WI38 (cell line): ENCODE measurements at regions not wholly inside any gene's neighbourhood (a gene's known extent, or its start where the extent isn't known, plus 50 kb on each side); places are given as distances from the start of the nearest gene placed in this dataset.

Experiments
- H3K4me3 ChIP-seq: 2 replicates; pipeline ENCODE4 v1.5.1; 2011; ENCODE audit warnings: low read depth, mild to moderate bottlenecking, control low read depth, low read length
- TF ChIP-seq, protein P1 (sequence below): IDR thresholded peaks from 2 replicates; pipeline ENCODE4 v1.5.1; 2012; ENCODE audit warnings: low read depth, mild to moderate bottlenecking, control low read depth, low read length

GRCh38 chr7:389911-390601 lies 100.1 kb downstream of the FOXL3 start:
- TF ChIP-seq, protein P1, sequence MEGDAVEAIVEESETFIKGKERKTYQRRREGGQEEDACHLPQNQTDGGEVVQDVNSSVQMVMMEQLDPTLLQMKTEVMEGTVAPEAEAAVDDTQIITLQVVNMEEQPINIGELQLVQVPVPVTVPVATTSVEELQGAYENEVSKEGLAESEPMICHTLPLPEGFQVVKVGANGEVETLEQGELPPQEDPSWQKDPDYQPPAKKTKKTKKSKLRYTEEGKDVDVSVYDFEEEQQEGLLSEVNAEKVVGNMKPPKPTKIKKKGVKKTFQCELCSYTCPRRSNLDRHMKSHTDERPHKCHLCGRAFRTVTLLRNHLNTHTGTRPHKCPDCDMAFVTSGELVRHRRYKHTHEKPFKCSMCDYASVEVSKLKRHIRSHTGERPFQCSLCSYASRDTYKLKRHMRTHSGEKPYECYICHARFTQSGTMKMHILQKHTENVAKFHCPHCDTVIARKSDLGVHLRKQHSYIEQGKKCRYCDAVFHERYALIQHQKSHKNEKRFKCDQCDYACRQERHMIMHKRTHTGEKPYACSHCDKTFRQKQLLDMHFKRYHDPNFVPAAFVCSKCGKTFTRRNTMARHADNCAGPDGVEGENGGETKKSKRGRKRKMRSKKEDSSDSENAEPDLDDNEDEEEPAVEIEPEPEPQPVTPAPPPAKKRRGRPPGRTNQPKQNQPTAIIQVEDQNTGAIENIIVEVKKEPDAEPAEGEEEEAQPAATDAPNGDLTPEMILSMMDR: no peak
- no peak overlapping the region for H3K4me3 ChIP-seq

- no peak overlapping the region for H3K4me3 ChIP-seq
- TF ChIP-seq, protein P1: no peak
Measured at GRCh38 chr7:390761-391410, 100.9 kb downstream of the FOXL3 start.

DNA sequence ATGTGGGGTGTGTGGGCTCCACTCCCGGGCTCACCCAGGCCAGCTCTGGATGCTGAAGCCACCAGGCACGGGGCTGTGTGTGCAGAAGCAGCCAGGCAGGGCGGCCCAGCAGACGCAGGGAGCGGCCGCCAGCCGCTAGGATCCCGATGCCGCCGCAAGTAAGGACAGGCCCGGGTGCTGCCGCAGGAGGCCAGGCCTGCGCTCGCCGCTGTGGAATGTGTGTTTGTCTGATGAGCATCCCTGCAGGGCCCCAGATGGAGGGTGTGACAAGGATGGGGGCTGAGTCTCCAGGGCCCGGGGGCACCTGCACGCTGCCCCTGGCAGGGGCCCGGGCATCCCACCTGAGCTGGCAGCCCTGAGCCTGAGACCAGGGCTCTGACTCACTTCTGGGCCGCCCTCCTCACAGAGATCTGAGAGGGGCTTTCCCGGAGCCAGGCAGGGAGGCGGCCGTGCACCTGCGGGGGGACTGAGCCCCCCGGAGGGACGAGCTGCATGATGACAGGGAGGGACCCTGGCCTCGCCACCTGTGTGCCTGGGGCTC lies 101.5 kb downstream of the FOXL3 start:
- TF ChIP-seq, protein P1: no peak
- no peak overlapping the region for H3K4me3 ChIP-seq

DNA sequence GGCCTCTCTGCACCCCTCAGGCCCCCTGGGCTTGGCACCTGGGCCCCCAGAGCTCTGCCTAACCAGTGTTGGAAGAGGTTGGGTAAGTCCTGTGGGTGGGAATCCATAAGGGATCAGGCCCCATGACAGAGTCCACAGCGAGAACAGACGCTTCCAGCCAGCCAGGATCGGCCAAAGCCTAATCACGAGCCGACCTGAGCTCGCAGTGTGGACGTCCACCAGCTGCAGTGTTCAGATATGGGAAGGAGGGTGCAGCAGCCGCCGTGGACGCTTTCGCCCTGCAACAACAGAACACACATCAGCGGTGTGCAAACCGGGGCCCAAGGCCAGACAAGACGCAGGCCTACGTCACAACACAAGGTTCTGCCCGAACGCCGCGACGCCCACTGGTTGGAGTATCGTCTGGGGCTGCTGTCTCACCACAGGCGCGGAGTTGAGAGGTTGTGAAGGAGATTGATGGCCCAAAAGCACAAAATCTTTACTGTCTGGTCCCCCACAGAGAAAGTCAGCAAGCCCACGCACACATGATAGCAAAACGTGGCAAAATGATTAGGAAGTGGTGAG lies 102.1 kb downstream of the FOXL3 start:
- no peak overlapping the region for H3K4me3 ChIP-seq
- TF ChIP-seq, protein P1: no peak

- H3K4me3 ChIP-seq: no peak overlapping the region
- TF ChIP-seq, protein P1: no peak
Measured at GRCh38 chr7:392822-393221, 102.9 kb downstream of the FOXL3 start.

DNA sequence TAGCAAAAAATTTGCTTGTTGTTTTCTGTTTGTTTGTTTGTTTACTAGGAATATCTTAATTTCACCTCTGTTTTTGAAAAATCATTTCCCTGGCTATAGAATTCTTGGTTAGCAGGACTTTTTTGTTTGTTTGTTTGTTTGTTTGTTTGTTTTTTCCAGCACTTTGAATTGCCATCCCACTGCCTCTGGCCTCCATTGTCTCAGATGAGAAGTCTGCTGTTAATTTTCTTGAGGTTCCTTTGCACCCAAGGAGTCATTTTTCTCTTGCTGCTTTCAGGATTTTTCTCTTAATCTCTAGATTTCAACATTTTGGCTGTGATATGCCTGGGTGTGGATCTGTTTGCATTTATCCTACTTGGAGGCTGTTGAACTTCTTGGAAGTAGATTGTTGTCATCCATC lies 105.7 kb downstream of the FOXL3 start:
- H3K4me3 ChIP-seq: no peak overlapping the region
- TF ChIP-seq, protein P1: no peak

DNA sequence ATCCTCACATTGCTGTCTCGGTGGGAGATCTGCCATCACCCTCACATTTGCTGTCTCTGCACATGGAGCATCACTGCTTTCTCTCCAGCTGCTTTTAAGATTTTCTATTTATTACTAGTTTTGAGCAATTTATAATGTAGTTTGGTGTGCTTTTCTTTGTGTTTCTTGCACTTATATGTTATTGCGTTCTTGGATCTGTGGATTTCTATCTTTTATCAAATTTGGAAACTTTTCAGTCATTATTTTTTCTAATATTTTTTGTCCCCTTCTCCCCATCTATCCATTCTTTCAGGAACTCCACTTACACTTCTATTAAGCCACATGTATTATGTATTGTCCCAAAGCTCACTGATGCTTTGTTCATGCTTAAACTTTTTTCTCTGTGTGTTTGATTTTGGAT lies 108.9 kb downstream of the FOXL3 start:
- no peak overlapping the region for H3K4me3 ChIP-seq
- TF ChIP-seq, protein P1: no peak
